ENCODE measurements at regions not wholly inside any gene's neighbourhood (a gene's known extent, or its start where the extent isn't known, plus 50 kb on each side); places are given as distances from the start of the nearest gene placed in this dataset.
"Not testable (repeated sequence)": the region's sequence is repeated elsewhere in the genome, so short reads cannot be mapped to it uniquely, and the experiment has no call there.

DNA sequence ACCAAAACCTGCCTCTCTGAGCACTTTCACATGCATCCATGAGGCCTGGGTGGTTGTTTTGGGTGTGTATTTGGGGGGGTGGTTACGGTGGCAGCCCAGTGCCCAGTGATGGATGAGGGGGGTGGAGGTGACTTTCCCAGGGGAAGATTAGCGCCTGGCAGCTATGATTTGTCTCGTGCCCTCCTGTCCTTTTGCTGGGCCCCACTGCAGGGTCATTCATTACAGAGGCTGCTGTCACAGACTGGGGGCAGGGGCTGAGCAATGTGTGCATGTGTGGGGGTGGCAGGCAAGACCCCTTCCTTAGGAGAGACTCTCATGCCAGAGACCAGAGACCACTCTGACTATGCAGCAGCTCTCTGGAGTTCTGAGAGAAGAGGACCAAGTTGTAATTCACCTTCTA lies 93.7 kb downstream of the MRM1 start:
- no peak overlapping the region for H3K27ac ChIP-seq
- no peak for TF ChIP-seq CTCF (IDR thresholded peaks at IDR 0.05)
- TF ChIP-seq ZFX (IDR thresholded peaks at IDR 0.05; ENCODE audit: borderline replicate concordance), result no peak

DNA sequence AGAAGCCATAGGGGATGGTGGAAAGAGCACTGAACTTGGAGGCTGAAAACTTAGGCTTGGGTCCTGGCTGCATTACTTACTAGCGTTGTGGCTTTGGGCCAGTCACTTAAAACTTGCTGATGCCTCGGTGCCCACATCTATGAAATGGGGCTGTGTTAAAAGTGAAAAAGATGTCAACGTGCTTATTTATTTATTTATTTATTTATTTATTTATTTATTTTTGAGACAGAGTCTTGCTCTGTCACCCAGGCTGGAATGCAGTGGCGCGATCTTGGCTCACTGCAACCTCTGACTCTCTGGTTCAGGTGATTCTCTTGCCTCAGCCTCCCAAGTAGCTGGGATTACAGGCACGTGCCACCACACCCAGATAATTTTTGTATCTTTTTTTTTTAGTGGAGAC lies 94.3 kb downstream of the MRM1 start:
- not testable (repeated sequence) for H3K27ac ChIP-seq

DNA sequence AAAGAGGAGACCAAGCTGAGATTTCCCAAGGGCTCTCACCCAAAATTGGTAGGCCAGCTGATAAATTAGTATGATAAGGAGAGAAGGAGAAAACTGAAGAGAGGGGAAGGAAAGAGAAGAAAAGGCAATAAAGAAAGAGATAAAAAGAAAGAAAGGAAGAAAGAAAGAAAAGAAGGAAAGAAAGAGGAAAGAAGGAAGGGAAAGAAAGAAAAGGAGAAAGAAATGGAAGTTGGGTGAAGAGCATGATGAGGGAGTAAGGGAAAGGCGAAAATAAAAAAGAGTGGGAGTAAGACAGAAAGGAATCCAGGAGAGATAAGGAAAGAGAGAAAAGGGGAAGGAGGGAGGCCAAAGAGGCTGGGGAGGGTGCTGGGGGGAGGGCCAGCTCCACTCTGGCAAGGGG lies 95.4 kb downstream of the MRM1 start:
- TF ChIP-seq ZFX (IDR thresholded peaks at IDR 0.05; ENCODE audit: borderline replicate concordance), result no peak
- H3K27ac ChIP-seq, result no peak overlapping the region

GRCh38 chr17:36697903-36698530 lies 96.6 kb downstream of the MRM1 start:
- no peak for TF ChIP-seq CTCF (IDR thresholded peaks at IDR 0.05)
- no peak for TF ChIP-seq ZFX (IDR thresholded peaks at IDR 0.05; ENCODE audit: borderline replicate concordance)
- no peak overlapping the region for H3K27ac ChIP-seq

DNA sequence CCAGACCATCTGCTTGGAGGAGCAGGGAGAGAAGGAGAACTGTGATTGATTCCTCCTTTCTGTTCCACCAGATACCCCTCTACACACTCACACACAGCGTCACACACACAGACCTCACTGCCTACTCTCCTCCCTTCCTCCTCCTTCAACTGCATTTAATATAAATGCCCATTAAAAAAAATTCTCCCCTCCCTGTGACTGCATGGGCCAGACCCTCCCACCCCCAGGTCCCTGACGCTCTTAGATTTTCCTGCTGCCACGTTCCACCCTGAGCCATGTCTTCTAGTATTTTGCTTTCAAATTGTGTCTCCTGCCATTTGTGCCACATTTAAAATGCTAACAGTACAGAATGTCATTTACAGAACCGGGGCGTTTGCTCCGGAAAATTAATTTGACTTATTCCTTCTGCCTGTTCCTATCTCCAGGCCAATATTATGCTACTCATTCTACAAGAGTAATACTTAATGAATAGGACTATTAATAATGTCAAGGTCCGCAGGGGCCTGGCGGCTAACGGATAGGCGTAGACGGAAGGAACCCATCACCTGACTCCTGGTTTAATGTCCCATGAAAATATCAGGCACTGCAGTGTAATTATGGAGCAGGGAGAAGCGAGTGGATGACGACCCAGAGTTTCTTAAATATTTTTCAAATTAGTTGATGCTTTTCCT lies 100.2 kb downstream of the MRM1 start:
- no peak for TF ChIP-seq CTCF (IDR thresholded peaks at IDR 0.05)
- TF ChIP-seq ZFX (IDR thresholded peaks at IDR 0.05; ENCODE audit: borderline replicate concordance), result no peak
- no peak overlapping the region for H3K27ac ChIP-seq

DNA sequence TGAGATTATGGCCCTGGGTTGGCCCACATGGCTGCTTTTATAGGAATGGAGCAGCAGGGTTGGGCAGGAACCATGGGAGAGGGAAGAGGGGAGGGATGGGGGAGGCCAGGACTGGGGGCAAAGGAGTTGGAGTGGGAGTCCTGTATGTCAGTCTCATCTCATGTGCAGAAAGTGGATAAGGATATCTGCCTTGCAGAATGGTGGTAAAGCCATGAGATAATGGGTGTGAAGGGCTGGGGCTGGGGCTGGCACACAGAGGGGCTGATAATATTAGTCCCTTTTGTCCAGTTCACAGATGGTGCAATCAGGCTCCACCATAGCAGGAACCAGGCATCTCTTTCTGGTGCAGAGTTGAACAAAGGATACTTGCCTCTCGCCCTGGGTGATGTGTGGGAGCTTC lies 101.3 kb downstream of the MRM1 start:
- no peak for TF ChIP-seq ZFX (IDR thresholded peaks at IDR 0.05; ENCODE audit: borderline replicate concordance)
- TF ChIP-seq CTCF (IDR thresholded peaks at IDR 0.05), result no peak
- H3K27ac ChIP-seq, result no peak overlapping the region

DNA sequence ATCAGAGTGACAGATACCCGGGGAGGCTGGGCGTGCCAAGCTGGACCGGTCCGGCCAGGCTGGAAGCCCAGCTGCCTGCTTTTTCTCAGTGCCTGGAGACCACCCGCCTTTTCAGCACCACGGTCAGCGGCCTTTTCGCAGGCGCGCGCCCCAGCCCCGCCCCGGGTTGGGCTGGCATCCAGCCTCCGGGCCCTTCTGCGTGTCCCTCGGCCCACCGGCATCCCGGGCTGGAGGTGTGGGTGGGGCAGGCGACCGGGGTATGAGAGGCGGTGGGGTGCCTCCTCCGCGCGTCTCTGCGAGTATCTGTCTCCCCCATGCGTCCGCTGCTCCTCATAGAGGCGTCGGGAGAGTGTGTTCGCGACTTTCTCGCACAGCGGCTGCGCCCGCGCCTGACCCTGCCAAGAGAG lies 102.5 kb downstream of the MRM1 start:
- no peak; the same call in 1 of the 2 replicates for TF ChIP-seq CTCF (IDR thresholded peaks at IDR 0.05)
- TF ChIP-seq ZFX (IDR thresholded peaks at IDR 0.05; ENCODE audit: borderline replicate concordance), result no peak
- no peak overlapping the region for H3K27ac ChIP-seq

- TF ChIP-seq CTCF (IDR thresholded peaks at IDR 0.05) (no peak), ZFX (IDR thresholded peaks at IDR 0.05; ENCODE audit: borderline replicate concordance) (no peak)
- H3K27ac ChIP-seq, result no peak overlapping the region
These were observed 104.0 kb downstream of the MRM1 start for GRCh38 chr17:36705283-36705795.
